ENCODE measurements at regions not wholly inside any gene's neighbourhood (a gene's known extent, or its start where the extent isn't known, plus 50 kb on each side); places are given as distances from the start of the nearest gene placed in this dataset.

- no peak for DNase-seq (ENCODE audit: low read depth)
Measured at GRCh38 chr3:72432246-72432645, 416.0 kb downstream of the SHQ1 start.

- no peak for DNase-seq (ENCODE audit: low read depth)
Measured at GRCh38 chr3:72429589-72430353, 418.5 kb downstream of the SHQ1 start.

GRCh38 chr3:72428803-72429202, 419.4 kb downstream of the SHQ1 start:
- no peak for DNase-seq (ENCODE audit: low read depth)

- DNase-seq (ENCODE audit: low read depth): no peak
Measured at GRCh38 chr3:72427624-72428023, 420.6 kb downstream of the SHQ1 start.

- DNase-seq (ENCODE audit: low read depth): no peak
Measured at GRCh38 chr3:72426618-72427397, 421.4 kb downstream of the SHQ1 start.

GRCh38 chr3:72423643-72424042, 424.6 kb downstream of the SHQ1 start:
- DNase-seq (ENCODE audit: low read depth): no peak

- no peak for DNase-seq (ENCODE audit: low read depth)
Measured at GRCh38 chr3:72421786-72422185, 426.5 kb downstream of the SHQ1 start.

- no peak for DNase-seq (ENCODE audit: low read depth)
Measured at GRCh38 chr3:72421126-72421525, 427.1 kb downstream of the SHQ1 start.

- DNase-seq (ENCODE audit: low read depth): no peak
Measured at GRCh38 chr3:72418856-72419255, 429.4 kb downstream of the SHQ1 start.

- no peak for DNase-seq (ENCODE audit: low read depth)
Measured at GRCh38 chr3:72418244-72418643, 430.0 kb downstream of the SHQ1 start.

GRCh38 chr3:72414481-72415016, 433.7 kb downstream of the SHQ1 start:
- no peak for DNase-seq (ENCODE audit: low read depth)

GRCh38 chr3:72413228-72413627, 435.0 kb downstream of the SHQ1 start:
- DNase-seq (ENCODE audit: low read depth): no peak

- no peak for DNase-seq (ENCODE audit: low read depth)
Measured at GRCh38 chr3:72412340-72412956, 435.8 kb downstream of the SHQ1 start.

GRCh38 chr3:72411843-72412242, 436.4 kb downstream of the SHQ1 start:
- no peak for DNase-seq (ENCODE audit: low read depth)

GRCh38 chr3:72411126-72411525, 437.1 kb downstream of the SHQ1 start:
- DNase-seq (ENCODE audit: low read depth): no peak

GRCh38 chr3:72408983-72409779, 439.1 kb downstream of the SHQ1 start:
- DNase-seq (ENCODE audit: low read depth): no peak

- no peak for DNase-seq (ENCODE audit: low read depth)
Measured at GRCh38 chr3:72407766-72408165, 440.5 kb downstream of the SHQ1 start.

- no peak for DNase-seq (ENCODE audit: low read depth)
Measured at GRCh38 chr3:72405943-72406566, 442.2 kb downstream of the SHQ1 start.

- no peak for DNase-seq (ENCODE audit: low read depth)
Measured at GRCh38 chr3:72401005-72401545, 447.2 kb downstream of the SHQ1 start.

GRCh38 chr3:72398781-72399180, 449.5 kb downstream of the SHQ1 start:
- DNase-seq (ENCODE audit: low read depth): no peak

- DNase-seq (ENCODE audit: low read depth): no peak
Measured at GRCh38 chr3:72397586-72397985, 450.7 kb downstream of the SHQ1 start.

Measured in activated T-helper 9 cell treated with anti-CD3 and anti-CD28 coated beads, Interleukin-2, amount 50 U/mL, for 16 hours (primary cell).